Cardiac muscle cell (in vitro differentiated cells and primary cell): ENCODE measurements at regions not wholly inside any gene's neighbourhood (a gene's known extent, or its start where the extent isn't known, plus 50 kb on each side); places are given as distances from the start of the nearest gene placed in this dataset.

Experiments
- DNase-seq, 2 donors: peaks; one replicate each; pipeline versions ENCODE4 v3.0.0 to v3.0.0-alpha.2; 2010 to 2017; ENCODE audit warnings: low read depth in 1 of 2, low spot score in 1 of 2
- H3K27ac ChIP-seq: fragments of 200-600 bp; sonication (generic); 2 replicates; pipeline ENCODE4 v1.5.1; 2016
- H3K27me3 ChIP-seq: fragments of 200-600 bp; sonication (generic); 2 replicates; pipeline ENCODE4 v1.6.0; 2016; ENCODE audit warnings: control low read depth
- H3K36me3 ChIP-seq: fragments of 200-600 bp; sonication (generic); 2 replicates; pipeline ENCODE4 v1.5.1; 2016; ENCODE audit warnings: control low read depth
- H3K4me1 ChIP-seq: fragments of 200-600 bp; sonication (generic); 2 replicates; pipeline ENCODE4 v1.8.1; 2017; ENCODE audit warnings: low read depth, mild to moderate bottlenecking, mixed run types
- H3K4me3 ChIP-seq: fragments of 200-600 bp; sonication (generic); 2 replicates; pipeline ENCODE4 v1.5.1; 2016; ENCODE audit warnings: mild to moderate bottlenecking
- H3K9me3 ChIP-seq: fragments of 200-600 bp; sonication (generic); 2 replicates; pipeline ENCODE4 v1.5.1; 2017; ENCODE audit warnings: low read depth, mild to moderate bottlenecking, control low read depth
- CTCF ChIP-seq: IDR thresholded peaks from 2 replicates; pipeline ENCODE4 v1.5.1; 2012; ENCODE audit warnings: low read depth, mild to moderate bottlenecking, low read length

- Histone ChIP-seq H3K36me3 (no peaks in the 10 kb centered on the region), H3K27ac (no peak overlapping the region), H3K9me3 (no peaks in the 10 kb centered on the region), H3K27me3 (no peaks in the 10 kb centered on the region), H3K4me1 (no peaks in the 10 kb centered on the region), H3K4me3 (no peak overlapping the region)
- no peak for TF ChIP-seq CTCF
- no peak for DNase-seq
These were observed 858.9 kb downstream of the GALR1 start for GRCh38 chr18:78108554-78108953.

- no peak for DNase-seq
- no peak for TF ChIP-seq CTCF
- Histone ChIP-seq H3K4me1 (no peaks in the 10 kb centered on the region), H3K4me3 (no peak overlapping the region), H3K36me3 (no peaks in the 10 kb centered on the region), H3K9me3 (no peaks in the 10 kb centered on the region), H3K27ac (no peak overlapping the region), H3K27me3 (no peaks in the 10 kb centered on the region)
These were observed 863.7 kb downstream of the GALR1 start for GRCh38 chr18:78113136-78113939.

DNA sequence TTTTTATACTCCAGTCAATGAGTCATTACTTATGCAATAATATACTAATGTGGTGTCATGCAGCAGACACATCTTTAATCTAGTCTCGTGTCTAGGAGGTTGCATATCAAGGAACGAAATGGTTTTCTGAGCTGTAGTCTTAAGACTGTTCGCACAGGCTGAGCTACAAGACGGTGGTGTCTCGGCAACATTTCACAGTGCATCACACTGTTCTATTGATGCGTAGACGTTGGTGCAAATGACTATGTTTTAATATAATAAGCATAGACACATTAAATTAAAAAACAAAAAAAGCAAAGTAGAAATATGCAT lies 864.2 kb downstream of the GALR1 start:
- DNase-seq: no peak
- H3K27me3 ChIP-seq: no peaks in the 10 kb centered on the region
- no peaks in the 10 kb centered on the region for H3K4me1 ChIP-seq
- H3K4me3 ChIP-seq: no peak overlapping the region
- no peaks in the 10 kb centered on the region for H3K36me3 ChIP-seq
- TF ChIP-seq CTCF: no peak
- H3K9me3 ChIP-seq: no peaks in the 10 kb centered on the region
- H3K27ac ChIP-seq: no peak overlapping the region

- no peak for TF ChIP-seq CTCF
- DNase-seq: no peak
- Histone ChIP-seq H3K27ac (no peak overlapping the region), H3K27me3 (no peaks in the 10 kb centered on the region), H3K36me3 (no peaks in the 10 kb centered on the region), H3K4me1 (no peaks in the 10 kb centered on the region), H3K9me3 (no peaks in the 10 kb centered on the region), H3K4me3 (no peak overlapping the region)
These were observed 863.6 kb upstream of the SALL3 start for GRCh38 chr18:78115896-78116561.

- H3K27ac ChIP-seq: no peak overlapping the region
- H3K4me3 ChIP-seq: no peak overlapping the region
- DNase-seq: no peak
- no peaks in the 10 kb centered on the region for H3K4me1 ChIP-seq
- TF ChIP-seq CTCF: no peak
- no peaks in the 10 kb centered on the region for H3K36me3 ChIP-seq
- H3K27me3 ChIP-seq: no peaks in the 10 kb centered on the region
- no peaks in the 10 kb centered on the region for H3K9me3 ChIP-seq
These were observed 856.3 kb upstream of the SALL3 start for GRCh38 chr18:78123144-78123909.
